GM21825 (cell line): ENCODE measurements at regions not wholly inside any gene's neighbourhood (a gene's known extent, or its start where the extent isn't known, plus 50 kb on each side); places are given as distances from the start of the nearest gene placed in this dataset.
"Not testable (repeated sequence)": the region's sequence is repeated elsewhere in the genome, so short reads cannot be mapped to it uniquely, and the experiment has no call there.

ENCODE experiments used
- ATAC-seq: cut with Tn5 transposase; IDR thresholded peaks from one replicate; pipeline ENCODE4 v1.9.1; 2021; ENCODE audit warnings: mild to moderate bottlenecking, moderate library complexity; ENCODE audit not compliant: unreplicated experiment

- ATAC-seq = no peak
Observed at GRCh38 chr20:24831232-24831631, 117.8 kb upstream of the CST7 start.

- ATAC-seq = no peak
Observed at GRCh38 chr20:24832518-24832917, 116.6 kb upstream of the CST7 start.

GRCh38 chr20:24833592-24833991, 115.5 kb upstream of the CST7 start:
- no peak for ATAC-seq

- no peak for ATAC-seq
Observed at GRCh38 chr20:24834310-24834709, 114.8 kb upstream of the CST7 start.

- ATAC-seq = no peak
Observed at GRCh38 chr20:24835195-24835594, 113.9 kb upstream of the CST7 start.

GRCh38 chr20:24836041-24836533, 113.0 kb upstream of the CST7 start:
- no peak for ATAC-seq

- no peak for ATAC-seq
Observed at GRCh38 chr20:24836661-24837299, 112.3 kb upstream of the CST7 start.

GRCh38 chr20:24837781-24838450, 111.2 kb upstream of the CST7 start:
- ATAC-seq = no peak

- no peak for ATAC-seq
Observed at GRCh38 chr20:24838546-24839535, 110.2 kb upstream of the CST7 start.

- peak; percentile 21 for ATAC-seq
Observed at GRCh38 chr20:24840121-24840713, 108.9 kb upstream of the CST7 start.

- no peak for ATAC-seq
Observed at GRCh38 chr20:24842274-24842917, 106.7 kb upstream of the CST7 start.

- ATAC-seq = peak; percentile 88
Observed at GRCh38 chr20:24842918-24843715, 106.0 kb upstream of the CST7 start.

GRCh38 chr20:24850176-24850575, 98.9 kb upstream of the CST7 start:
- ATAC-seq = no peak

GRCh38 chr20:24851346-24852019, 97.6 kb upstream of the CST7 start:
- ATAC-seq = no peak

- no peak for ATAC-seq
Observed at GRCh38 chr20:24853916-24854315, 95.2 kb upstream of the CST7 start.

GRCh38 chr20:24855848-24856247, 93.2 kb upstream of the CST7 start:
- ATAC-seq = no peak

GRCh38 chr20:24858500-24858899, 90.6 kb upstream of the CST7 start:
- ATAC-seq = not testable (repeated sequence)

- ATAC-seq = no peak
Observed at GRCh38 chr20:24859539-24859938, 89.5 kb upstream of the CST7 start.

- no peak for ATAC-seq
Observed at GRCh38 chr20:24862186-24862585, 86.9 kb upstream of the CST7 start.
